NT2/D1 (cell line): ENCODE measurements at regions not wholly inside any gene's neighbourhood (a gene's known extent, or its start where the extent isn't known, plus 50 kb on each side); places are given as distances from the start of the nearest gene placed in this dataset.

ENCODE experiments used
- SUZ12 ChIP-seq: IDR thresholded peaks from 2 replicates; pipeline ENCODE4 v1.6.1; 2011; ENCODE audit not compliant: insufficient read length, insufficient read depth; ENCODE audit errors: extremely low read depth
- ZNF274 ChIP-seq: IDR thresholded peaks from 2 replicates; pipeline ENCODE4 v1.6.1; 2011; ENCODE audit warnings: mild to moderate bottlenecking, low read depth, low read length

DNA sequence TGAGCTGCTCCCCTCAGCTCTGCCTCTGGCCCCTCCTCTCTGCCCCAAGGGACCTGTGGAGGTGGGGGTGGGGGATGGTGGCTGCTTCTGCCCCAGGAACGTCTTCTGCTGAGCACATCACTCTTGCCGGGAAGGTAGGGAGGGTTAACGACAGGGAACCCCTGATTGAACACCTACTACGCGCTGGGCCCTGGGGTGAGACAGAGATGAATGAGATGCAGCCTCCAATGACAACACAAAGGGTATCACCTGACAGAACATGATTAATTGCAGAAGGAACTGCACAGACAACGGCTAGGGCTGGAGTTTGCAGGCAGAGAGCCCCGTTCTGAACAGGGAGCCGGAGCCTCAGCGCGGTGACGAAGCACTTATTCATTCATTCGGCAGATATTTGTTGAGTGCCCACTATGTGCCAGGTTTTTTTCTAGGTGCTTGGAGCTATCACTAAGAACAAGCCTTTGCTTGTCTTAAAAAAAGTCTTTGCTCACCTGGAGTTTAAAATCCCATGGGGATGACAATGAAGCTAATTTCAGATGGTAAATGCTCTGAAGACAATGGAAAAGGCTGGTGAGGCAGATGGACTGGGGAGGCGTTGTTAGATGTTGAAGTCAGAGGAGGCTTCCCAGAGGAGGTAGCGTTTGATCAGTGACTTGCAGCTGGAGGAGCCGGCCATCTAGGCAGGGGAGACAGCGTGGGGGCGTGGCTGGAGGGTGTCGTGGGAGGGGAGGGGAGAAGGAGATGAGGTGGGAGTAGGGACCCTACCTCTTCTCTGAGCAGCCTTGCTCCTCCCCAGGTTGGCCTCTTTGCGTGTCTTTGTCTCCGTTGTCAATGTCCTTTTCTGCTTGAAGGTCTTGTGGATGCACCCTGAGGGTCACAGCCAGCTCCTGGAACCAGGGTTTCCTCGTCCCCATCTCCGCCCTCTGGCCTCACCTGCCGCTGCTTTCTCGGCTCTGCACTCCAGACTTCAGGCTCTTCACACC is 103.1 kb upstream of the CSF3R start:
- TF ChIP-seq ZNF274 = no peak
- TF ChIP-seq SUZ12 = no peak
